ENCODE measurements at regions not wholly inside any gene's neighbourhood (a gene's known extent, or its start where the extent isn't known, plus 50 kb on each side); places are given as distances from the start of the nearest gene placed in this dataset.
"Not testable (repeated sequence)": the region's sequence is repeated elsewhere in the genome, so short reads cannot be mapped to it uniquely, and the experiment has no call there.

GRCh38 chr13:60873116-60873515 is 476.1 kb downstream of the TDRD3 start:
- DNase-seq (no peak), ATAC-seq (no peak)
- peaks cover 12 to 17% of the 10 kb centered on the region in 2 donors for H3K9me3 Mint-ChIP-seq

GRCh38 chr13:60869941-60870613 is 473.1 kb downstream of the TDRD3 start:
- Mint-ChIP-seq H3K27me3 (no peaks in the 10 kb centered on the region), H3K4me1 (no peaks in the 10 kb centered on the region), H3K27ac (no peak overlapping the region), H3K9me3 (peaks cover 14 to 47% of the 10 kb centered on the region in 2 donors), H3K4me3 (no peak overlapping the region)
- ATAC-seq (no peak), DNase-seq (no peak)

More at GRCh38 chr13:60873116-60873515, 476.1 kb downstream of the TDRD3 start:
- Mint-ChIP-seq H3K4me1 (no peaks in the 10 kb centered on the region), H3K27me3 (no peaks in the 10 kb centered on the region), H3K4me3 (no peak overlapping the region), H3K27ac (no peak overlapping the region)

GRCh38 chr13:60869225-60869624 is 472.2 kb downstream of the TDRD3 start:
- ATAC-seq: no peak
- H3K4me1 Mint-ChIP-seq: no peaks in the 10 kb centered on the region

GRCh38 chr13:60862036-60862435 is 465.0 kb downstream of the TDRD3 start:
- no peaks in the 10 kb centered on the region for H3K27me3 Mint-ChIP-seq
- ATAC-seq (no peak), DNase-seq (no peak)
- H3K4me3 Mint-ChIP-seq: no peak overlapping the region
- H3K4me1 Mint-ChIP-seq: no peaks in the 10 kb centered on the region
- no peak overlapping the region for H3K27ac Mint-ChIP-seq
- peaks cover 18 to 23% of the 10 kb centered on the region in 2 donors for H3K9me3 Mint-ChIP-seq

More at GRCh38 chr13:60869225-60869624, 472.2 kb downstream of the TDRD3 start:
- no peak overlapping the region for H3K4me3 Mint-ChIP-seq
- H3K27me3 Mint-ChIP-seq: no peaks in the 10 kb centered on the region
- no peak for DNase-seq
- peaks cover 19 to 51% of the 10 kb centered on the region in 2 donors for H3K9me3 Mint-ChIP-seq
- no peak overlapping the region for H3K27ac Mint-ChIP-seq

GRCh38 chr13:60857698-60858097 is 460.7 kb downstream of the TDRD3 start:
- Mint-ChIP-seq H3K4me3 (no peak overlapping the region), H3K4me1 (no peaks in the 10 kb centered on the region), H3K9me3 (peaks cover 11 to 13% of the 10 kb centered on the region in 2 donors), H3K27ac (no peak overlapping the region), H3K27me3 (no peaks in the 10 kb centered on the region)
- ATAC-seq (no peak), DNase-seq (no peak)

- Mint-ChIP-seq H3K9me3 (peaks cover 11 to 20% of the 10 kb centered on the region in 2 donors), H3K4me1 (no peaks in the 10 kb centered on the region), H3K4me3 (no peak overlapping the region), H3K27me3 (no peaks in the 10 kb centered on the region), H3K27ac (no peak overlapping the region)
- DNase-seq (no peak), ATAC-seq (no peak)
These were observed 455.9 kb downstream of the TDRD3 start for GRCh38 chr13:60852886-60853285.

GRCh38 chr13:60851378-60851777 is 454.4 kb downstream of the TDRD3 start:
- no peaks in the 10 kb centered on the region for H3K4me1 Mint-ChIP-seq

GRCh38 chr13:60850526-60850925 is 453.5 kb downstream of the TDRD3 start:
- DNase-seq (no peak), ATAC-seq (no peak)
- H3K9me3 Mint-ChIP-seq: peaks cover 10 to 20% of the 10 kb centered on the region in 2 donors
- H3K4me3 Mint-ChIP-seq: no peak overlapping the region
- H3K4me1 Mint-ChIP-seq: no peaks in the 10 kb centered on the region
- no peak overlapping the region for H3K27ac Mint-ChIP-seq
- no peaks in the 10 kb centered on the region for H3K27me3 Mint-ChIP-seq

More at GRCh38 chr13:60851378-60851777, 454.4 kb downstream of the TDRD3 start:
- Mint-ChIP-seq H3K27me3 (no peaks in the 10 kb centered on the region), H3K9me3 (peaks cover 11 to 20% of the 10 kb centered on the region in 2 donors), H3K27ac (no peak overlapping the region), H3K4me3 (no peak overlapping the region)
- no peak for DNase-seq
- no peak for ATAC-seq

GRCh38 chr13:60838581-60838980 is 441.6 kb downstream of the TDRD3 start:
- H3K4me3 Mint-ChIP-seq: no peak overlapping the region
- no peak for ATAC-seq
- H3K4me1 Mint-ChIP-seq: no peaks in the 10 kb centered on the region
- peaks cover 0 to 18% of the 10 kb centered on the region in 2 donors for H3K9me3 Mint-ChIP-seq
- no peak for DNase-seq
- H3K27me3 Mint-ChIP-seq: no peaks in the 10 kb centered on the region
- no peak overlapping the region for H3K27ac Mint-ChIP-seq

GRCh38 chr13:60837806-60838205 is 440.8 kb downstream of the TDRD3 start:
- Mint-ChIP-seq H3K9me3 (peaks cover 0 to 16% of the 10 kb centered on the region in 2 donors), H3K27me3 (no peaks in the 10 kb centered on the region), H3K4me3 (no peak overlapping the region), H3K27ac (no peak overlapping the region), H3K4me1 (no peaks in the 10 kb centered on the region)
- DNase-seq (no peak), ATAC-seq (no peak)

- Mint-ChIP-seq H3K27me3 (no peaks in the 10 kb centered on the region), H3K4me3 (no peak overlapping the region), H3K9me3 (peaks cover 0 to 13% of the 10 kb centered on the region in 2 donors), H3K27ac (no peak overlapping the region), H3K4me1 (no peaks in the 10 kb centered on the region)
- no peak for ATAC-seq
- no peak for DNase-seq
These were observed 439.8 kb downstream of the TDRD3 start for GRCh38 chr13:60836821-60837220.

GRCh38 chr13:60811581-60811980 is 414.6 kb downstream of the TDRD3 start:
- no peaks in the 10 kb centered on the region for H3K4me1 Mint-ChIP-seq
- no peaks in the 10 kb centered on the region for H3K27me3 Mint-ChIP-seq
- ATAC-seq: no peak
- peaks cover 4 to 13% of the 10 kb centered on the region in 2 donors for H3K9me3 Mint-ChIP-seq
- H3K27ac Mint-ChIP-seq: no peak overlapping the region
- H3K4me3 Mint-ChIP-seq: no peak overlapping the region
- no peak for DNase-seq

- DNase-seq, ATAC-seq, H3K4me1 Mint-ChIP-seq, H3K4me3 Mint-ChIP-seq, H3K27ac Mint-ChIP-seq, H3K27me3 Mint-ChIP-seq: not testable (repeated sequence)
- H3K9me3 Mint-ChIP-seq: peaks cover 10 to 19% of the 10 kb centered on the region in 2 donors
These were observed 408.6 kb downstream of the TDRD3 start for GRCh38 chr13:60805640-60806039.

GRCh38 chr13:60798503-60798902 is 401.5 kb downstream of the TDRD3 start:
- ATAC-seq: no peak
- Mint-ChIP-seq H3K4me1 (no peaks in the 10 kb centered on the region), H3K27me3 (no peaks in the 10 kb centered on the region), H3K9me3 (peaks cover 10% of the 10 kb centered on the region in 2 donors), H3K27ac (no peak overlapping the region), H3K4me3 (no peak overlapping the region)
- DNase-seq: no peak

GRCh38 chr13:60797112-60797511 is 400.1 kb downstream of the TDRD3 start:
- Mint-ChIP-seq H3K9me3 (peaks cover 0 to 6% of the 10 kb centered on the region in 2 donors), H3K4me3 (no peak overlapping the region), H3K27me3 (no peaks in the 10 kb centered on the region), H3K4me1 (no peaks in the 10 kb centered on the region), H3K27ac (no peak overlapping the region)
- no peak for ATAC-seq
- DNase-seq: no peak

- no peaks in the 10 kb centered on the region for H3K27me3 Mint-ChIP-seq
- ATAC-seq (no peak), DNase-seq (no peak)
- no peaks in the 10 kb centered on the region for H3K4me1 Mint-ChIP-seq
- H3K9me3 Mint-ChIP-seq: peaks cover 0 to 6% of the 10 kb centered on the region in 2 donors
- H3K27ac Mint-ChIP-seq: no peak overlapping the region
- no peak overlapping the region for H3K4me3 Mint-ChIP-seq
These were observed 397.7 kb downstream of the TDRD3 start for GRCh38 chr13:60794751-60795150.

- H3K27ac Mint-ChIP-seq: no peak overlapping the region
- peaks cover 0 to 6% of the 10 kb centered on the region in 2 donors for H3K9me3 Mint-ChIP-seq
- no peak for ATAC-seq
- no peaks in the 10 kb centered on the region for H3K4me1 Mint-ChIP-seq
- H3K4me3 Mint-ChIP-seq: no peak overlapping the region
- H3K27me3 Mint-ChIP-seq: no peaks in the 10 kb centered on the region
- DNase-seq: no peak
These were observed 393.6 kb downstream of the TDRD3 start for GRCh38 chr13:60790620-60791019.
